ENCODE measurements at regions not wholly inside any gene's neighbourhood (a gene's known extent, or its start where the extent isn't known, plus 50 kb on each side); places are given as distances from the start of the nearest gene placed in this dataset.
"Not testable (repeated sequence)": the region's sequence is repeated elsewhere in the genome, so short reads cannot be mapped to it uniquely, and the experiment has no call there.

- no peak for TF ChIP-seq CTCF (IDR thresholded peaks at IDR 0.05; ENCODE audit: insufficient read depth, missing control alignments)
- FAIRE-seq (no peak), DNase-seq (ENCODE audit: insufficient read length, low spot score) (no peak)
These were observed 84.3 kb downstream of the IGLL1 start for GRCh38 chr22:23495614-23496444.

- FAIRE-seq (no peak), DNase-seq (ENCODE audit: insufficient read length, low spot score) (no peak)
- TF ChIP-seq CTCF (IDR thresholded peaks at IDR 0.05; ENCODE audit: insufficient read depth, missing control alignments), result no peak
These were observed 85.2 kb downstream of the IGLL1 start for GRCh38 chr22:23494930-23495266.

- FAIRE-seq (no peak), DNase-seq (ENCODE audit: insufficient read length, low spot score) (no peak)
- no peak for TF ChIP-seq CTCF (IDR thresholded peaks at IDR 0.05; ENCODE audit: insufficient read depth, missing control alignments)
These were observed 94.6 kb downstream of the IGLL1 start for GRCh38 chr22:23485490-23485889.

- no peak for FAIRE-seq
- no peak for TF ChIP-seq CTCF (IDR thresholded peaks at IDR 0.05; ENCODE audit: insufficient read depth, missing control alignments)
- DNase-seq (ENCODE audit: insufficient read length, low spot score), result no peak
These were observed 95.4 kb downstream of the IGLL1 start for GRCh38 chr22:23484651-23485050.

- TF ChIP-seq CTCF (IDR thresholded peaks at IDR 0.05; ENCODE audit: insufficient read depth, missing control alignments), result no peak
- no peak for DNase-seq (ENCODE audit: insufficient read length, low spot score)
- FAIRE-seq, result no peak
These were observed 98.7 kb downstream of the IGLL1 start for GRCh38 chr22:23481369-23481768.

- no peak for FAIRE-seq
- no peak for DNase-seq (ENCODE audit: insufficient read length, low spot score)
- TF ChIP-seq CTCF (IDR thresholded peaks at IDR 0.05; ENCODE audit: insufficient read depth, missing control alignments), result no peak
These were observed 101.9 kb downstream of the IGLL1 start for GRCh38 chr22:23478175-23478574.

GRCh38 chr22:23474531-23474930 is 105.6 kb downstream of the IGLL1 start:
- DNase-seq (ENCODE audit: insufficient read length, low spot score); FAIRE-seq: not testable (repeated sequence)
